Activated T-cell treated with anti-CD3 and anti-CD28 coated beads for 48 hours (primary cell): ENCODE measurements at regions not wholly inside any gene's neighbourhood (a gene's known extent, or its start where the extent isn't known, plus 50 kb on each side); places are given as distances from the start of the nearest gene placed in this dataset.

ENCODE experiments used
- DNase-seq: peaks from one replicate; pipeline ENCODE4 v3.0.0-alpha.2; 2020; ENCODE audit warnings: low read depth

DNA sequence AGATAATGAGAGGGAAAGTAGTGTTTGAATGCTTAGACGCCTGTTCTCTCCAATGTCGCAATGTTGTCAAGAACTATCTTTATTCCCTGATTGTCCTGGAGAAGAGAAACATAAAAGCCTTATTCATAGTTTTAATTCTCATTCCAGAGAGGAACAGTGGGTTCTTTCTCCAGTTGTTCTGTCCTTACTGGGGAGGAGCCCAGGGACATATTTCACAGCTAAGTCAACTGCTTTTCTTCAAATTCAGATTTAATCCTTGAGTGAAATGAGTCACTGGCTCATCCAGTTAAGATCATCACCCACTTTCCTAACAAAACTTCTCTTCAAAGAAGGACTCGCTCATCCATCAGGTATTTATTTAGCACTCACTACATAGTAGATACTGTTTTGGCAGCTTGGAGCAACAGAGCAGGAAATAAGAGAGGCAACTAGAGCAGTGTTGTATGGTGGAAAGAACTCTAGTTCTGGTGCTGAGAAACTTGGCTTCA is 365.7 kb upstream of the USP24 start:
- DNase-seq = no peak

GRCh38 chr1:55579332-55580001 is 364.3 kb upstream of the USP24 start:
- DNase-seq = no peak

GRCh38 chr1:55578646-55579045 is 363.5 kb upstream of the USP24 start:
- no peak for DNase-seq

GRCh38 chr1:55575571-55576279 is 360.6 kb upstream of the USP24 start:
- no peak for DNase-seq

DNA sequence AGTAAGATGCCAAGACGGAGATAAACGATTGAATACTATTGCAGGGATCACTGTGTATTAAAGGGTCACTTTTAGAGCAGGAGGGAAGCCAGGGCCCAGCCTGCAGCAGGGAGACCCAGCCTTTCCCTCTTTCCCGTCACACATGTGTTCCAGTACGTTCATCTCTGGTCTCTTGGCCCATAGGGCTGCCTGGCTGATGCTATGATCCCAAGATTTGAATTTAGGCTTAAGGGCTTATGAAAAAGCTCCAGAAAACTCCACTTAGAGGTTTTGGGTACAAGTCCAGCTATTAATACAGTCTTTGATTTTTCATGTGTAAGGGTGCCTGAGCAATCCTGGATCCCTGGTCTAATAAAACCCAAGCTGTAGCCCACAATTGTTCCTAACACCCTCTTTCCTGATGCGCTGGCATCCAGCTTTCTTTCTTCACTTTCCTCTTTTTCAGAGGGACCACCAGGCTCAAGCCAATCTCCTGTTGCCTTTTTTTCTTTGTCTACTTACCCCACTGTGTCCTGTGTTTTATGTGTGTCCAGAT is 359.6 kb upstream of the USP24 start:
- no peak for DNase-seq

DNA sequence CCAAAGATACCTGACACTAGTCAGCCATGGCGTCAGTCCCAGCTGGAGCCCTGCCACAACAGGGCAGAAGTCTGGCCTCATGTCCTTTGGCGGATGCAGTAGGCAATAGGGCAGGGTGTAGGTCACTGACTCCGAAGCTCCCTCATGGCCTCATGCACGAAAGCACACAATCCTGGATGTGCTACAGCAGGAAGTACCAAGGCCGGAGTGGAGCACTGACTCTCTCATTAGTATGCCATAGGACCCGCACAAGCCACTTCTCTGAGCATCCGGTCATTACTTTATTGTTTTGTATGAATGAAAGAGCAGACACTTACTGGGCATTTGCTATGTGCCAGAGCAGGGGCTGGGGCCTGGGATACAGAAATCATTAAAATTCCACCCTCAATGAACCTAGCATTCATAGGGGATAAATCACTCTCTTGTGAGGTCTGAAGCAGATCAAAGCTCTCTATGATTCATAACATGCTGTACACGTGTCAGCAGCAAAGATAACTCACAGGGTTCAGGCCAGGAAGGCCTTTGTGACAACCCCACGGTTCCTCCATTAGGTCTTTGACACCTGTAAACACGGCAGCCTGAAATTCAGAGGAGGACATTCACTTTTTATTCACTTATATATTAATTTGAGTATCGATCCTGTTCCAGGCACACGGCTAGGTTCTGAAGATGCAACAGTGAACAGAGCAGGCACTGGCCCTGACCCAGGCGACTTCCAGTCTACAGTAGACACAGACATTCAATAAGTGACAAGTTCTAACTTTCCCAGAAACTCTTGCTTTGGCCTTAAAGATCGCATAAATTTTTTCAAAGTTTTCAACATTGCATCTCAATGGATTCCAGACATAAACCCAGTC is 357.9 kb upstream of the USP24 start:
- DNase-seq = no peak

- no peak for DNase-seq
These were observed 356.6 kb upstream of the USP24 start for GRCh38 chr1:55571767-55572166.

GRCh38 chr1:55569417-55569816 is 354.3 kb upstream of the USP24 start:
- no peak for DNase-seq

DNA sequence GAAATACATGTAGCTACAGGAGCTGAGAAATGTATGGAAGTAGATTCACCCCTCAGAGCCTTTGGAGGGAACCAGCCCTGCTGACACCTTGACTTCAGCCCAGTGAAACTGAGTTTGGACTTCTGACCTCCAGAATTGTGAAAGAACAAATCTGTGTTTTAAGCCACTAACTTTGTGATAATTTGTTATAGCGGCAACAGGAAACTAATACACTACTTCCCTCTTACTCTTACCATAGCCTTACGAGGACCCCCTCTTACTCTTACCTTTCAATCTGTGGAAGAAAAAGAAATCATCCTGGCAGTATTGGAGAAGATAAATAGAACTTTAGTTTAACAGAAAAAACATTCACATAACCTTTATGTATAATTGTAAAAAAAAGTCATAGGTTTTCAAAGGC is 353.6 kb upstream of the USP24 start:
- DNase-seq = no peak

DNA sequence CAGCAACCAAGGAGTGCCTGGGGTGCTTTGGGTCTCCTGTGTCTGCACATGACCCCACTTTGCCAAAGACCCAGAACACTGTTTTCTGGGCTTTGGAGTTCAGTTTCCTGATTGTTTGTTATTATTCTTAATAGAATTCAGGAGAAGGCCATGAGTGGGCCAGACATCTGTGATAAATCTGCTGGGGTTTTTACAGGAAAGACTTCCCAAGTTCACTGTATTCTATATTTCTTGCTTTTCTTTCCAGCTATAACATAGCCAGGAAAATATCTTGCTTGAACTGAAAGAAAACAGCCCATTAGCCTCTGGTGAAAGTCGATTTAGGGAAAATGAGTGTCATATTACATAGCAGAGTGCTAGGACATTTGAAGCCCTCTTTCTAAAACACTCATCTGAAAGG is 345.1 kb upstream of the USP24 start:
- DNase-seq = no peak

GRCh38 chr1:55559842-55560241 is 344.7 kb upstream of the USP24 start:
- no peak for DNase-seq

DNA sequence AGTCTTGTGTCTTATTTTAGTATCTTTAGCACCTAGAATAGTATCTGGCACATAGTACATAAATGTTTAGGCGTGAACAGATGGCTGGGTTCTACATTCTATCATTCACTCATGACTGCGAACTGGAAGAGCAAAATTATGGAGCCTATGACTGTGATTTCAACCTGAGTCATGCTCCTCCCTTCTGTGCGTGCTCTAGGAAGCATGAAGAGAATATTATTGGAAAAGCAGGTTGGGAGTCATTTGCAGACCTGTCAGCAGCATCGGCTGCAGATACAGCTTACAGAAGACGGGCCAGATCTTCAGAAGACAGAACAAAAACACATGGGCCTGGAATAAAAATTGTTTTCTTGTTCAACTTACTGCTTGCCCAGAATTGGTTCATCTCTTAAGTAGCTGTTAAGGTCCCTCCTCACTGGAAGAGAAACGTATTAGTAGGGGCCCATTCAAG is 344.0 kb upstream of the USP24 start:
- DNase-seq = no peak

- DNase-seq = no peak
These were observed 343.4 kb upstream of the USP24 start for GRCh38 chr1:55558515-55558914.

DNA sequence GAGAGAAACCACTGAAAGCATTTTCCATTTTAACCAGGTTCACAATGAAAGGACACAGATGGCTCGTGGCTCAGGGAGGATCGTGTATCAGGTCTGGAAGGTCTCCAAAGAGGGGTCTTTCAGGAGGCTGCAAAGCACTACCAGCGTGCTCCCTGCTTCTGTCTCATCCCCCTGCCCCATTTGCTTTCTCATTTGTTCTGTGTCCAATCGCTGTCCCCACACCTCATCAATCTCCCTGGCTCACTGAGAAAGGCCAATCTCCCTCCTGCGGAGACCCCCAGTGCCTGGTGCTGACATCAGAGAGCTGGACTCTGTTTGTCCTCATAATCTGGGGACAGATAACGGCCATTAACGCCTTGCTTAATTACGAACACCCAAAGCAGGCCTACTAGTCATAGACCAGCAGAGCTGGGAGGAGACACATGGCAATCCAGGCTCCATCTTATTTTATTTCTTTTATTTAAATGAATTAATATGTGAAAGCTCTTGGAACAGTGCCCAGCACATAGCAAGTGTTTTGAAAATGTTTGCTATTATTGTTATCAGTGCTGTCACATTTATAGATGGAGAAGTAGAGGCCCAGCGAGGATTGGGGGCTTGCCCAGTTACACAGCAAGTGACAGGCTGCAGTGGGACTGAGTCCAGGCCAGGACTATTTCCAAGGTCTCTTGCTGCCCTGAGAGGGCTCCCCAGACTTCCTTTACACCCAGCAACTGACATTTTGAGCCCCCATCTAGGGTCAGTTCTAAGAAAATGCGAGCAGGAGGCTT is 341.0 kb upstream of the USP24 start:
- no peak for DNase-seq

- no peak for DNase-seq
These were observed 339.4 kb upstream of the USP24 start for GRCh38 chr1:55554611-55555010.

GRCh38 chr1:55552636-55553035 is 337.5 kb upstream of the USP24 start:
- DNase-seq = no peak

- no peak for DNase-seq
These were observed 332.2 kb upstream of the USP24 start for GRCh38 chr1:55547405-55547804.

- no peak for DNase-seq
These were observed 331.4 kb upstream of the USP24 start for GRCh38 chr1:55546553-55546952.

- no peak for DNase-seq
These were observed 329.7 kb upstream of the USP24 start for GRCh38 chr1:55544826-55545225.

GRCh38 chr1:55542901-55543504 is 327.8 kb upstream of the USP24 start:
- DNase-seq = no peak

- no peak for DNase-seq
These were observed 326.1 kb upstream of the USP24 start for GRCh38 chr1:55541296-55541695.
